Coronary artery (tissue), 2 donors: ENCODE measurements at regions not wholly inside any gene's neighbourhood (a gene's known extent, or its start where the extent isn't known, plus 50 kb on each side); places are given as distances from the start of the nearest gene placed in this dataset.
"Not testable (repeated sequence)": the region's sequence is repeated elsewhere in the genome, so short reads cannot be mapped to it uniquely, and the experiment has no call there.

Experiments
- DNase-seq: peaks from one replicate; pipeline ENCODE4 v3.0.0-alpha.2; 2017; ENCODE audit warnings: low spot score
- H3K27ac ChIP-seq, 2 donors: fragments of 200-600 bp; sonication (generic); one replicate each; pipeline ENCODE4 v1.5.1; 2016 to 2019
- H3K4me3 ChIP-seq: fragments of 200-600 bp; sonication (generic); 2 replicates; pipeline ENCODE4 v1.5.1; 2016; ENCODE audit warnings: mild to moderate bottlenecking, moderate library complexity
- TF ChIP-seq, protein P1 (sequence below): fragments of 200-600 bp; sonication (generic); IDR thresholded peaks from one replicate; pipeline ENCODE4 v1.5.1; 2019; ENCODE audit warnings: antibody characterized with exemption

DNA sequence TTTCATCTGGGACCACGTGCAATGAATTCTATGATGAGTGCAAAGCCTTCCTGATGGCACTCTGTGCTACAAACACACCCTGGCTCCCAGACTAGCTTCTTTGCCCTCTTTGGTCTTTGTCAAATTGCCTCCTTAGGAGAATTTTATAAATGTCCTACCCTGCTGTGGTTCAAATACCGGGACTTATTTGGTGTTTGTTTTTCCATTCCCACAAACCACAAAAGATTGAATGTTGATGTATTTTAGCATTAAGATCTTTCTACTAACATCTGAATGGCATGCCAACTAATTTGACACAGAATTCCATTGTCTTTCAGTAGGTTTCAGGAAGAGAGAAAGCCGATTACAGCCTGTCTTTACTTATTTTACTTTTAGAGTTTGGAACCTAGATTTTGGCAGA is 424.2 kb upstream of the SLC35B3 start:
- H3K27ac ChIP-seq = no peak overlapping the region
- DNase-seq = no peak
- TF ChIP-seq, protein P1, sequence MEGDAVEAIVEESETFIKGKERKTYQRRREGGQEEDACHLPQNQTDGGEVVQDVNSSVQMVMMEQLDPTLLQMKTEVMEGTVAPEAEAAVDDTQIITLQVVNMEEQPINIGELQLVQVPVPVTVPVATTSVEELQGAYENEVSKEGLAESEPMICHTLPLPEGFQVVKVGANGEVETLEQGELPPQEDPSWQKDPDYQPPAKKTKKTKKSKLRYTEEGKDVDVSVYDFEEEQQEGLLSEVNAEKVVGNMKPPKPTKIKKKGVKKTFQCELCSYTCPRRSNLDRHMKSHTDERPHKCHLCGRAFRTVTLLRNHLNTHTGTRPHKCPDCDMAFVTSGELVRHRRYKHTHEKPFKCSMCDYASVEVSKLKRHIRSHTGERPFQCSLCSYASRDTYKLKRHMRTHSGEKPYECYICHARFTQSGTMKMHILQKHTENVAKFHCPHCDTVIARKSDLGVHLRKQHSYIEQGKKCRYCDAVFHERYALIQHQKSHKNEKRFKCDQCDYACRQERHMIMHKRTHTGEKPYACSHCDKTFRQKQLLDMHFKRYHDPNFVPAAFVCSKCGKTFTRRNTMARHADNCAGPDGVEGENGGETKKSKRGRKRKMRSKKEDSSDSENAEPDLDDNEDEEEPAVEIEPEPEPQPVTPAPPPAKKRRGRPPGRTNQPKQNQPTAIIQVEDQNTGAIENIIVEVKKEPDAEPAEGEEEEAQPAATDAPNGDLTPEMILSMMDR = no peak
- no peak overlapping the region for H3K4me3 ChIP-seq

DNA sequence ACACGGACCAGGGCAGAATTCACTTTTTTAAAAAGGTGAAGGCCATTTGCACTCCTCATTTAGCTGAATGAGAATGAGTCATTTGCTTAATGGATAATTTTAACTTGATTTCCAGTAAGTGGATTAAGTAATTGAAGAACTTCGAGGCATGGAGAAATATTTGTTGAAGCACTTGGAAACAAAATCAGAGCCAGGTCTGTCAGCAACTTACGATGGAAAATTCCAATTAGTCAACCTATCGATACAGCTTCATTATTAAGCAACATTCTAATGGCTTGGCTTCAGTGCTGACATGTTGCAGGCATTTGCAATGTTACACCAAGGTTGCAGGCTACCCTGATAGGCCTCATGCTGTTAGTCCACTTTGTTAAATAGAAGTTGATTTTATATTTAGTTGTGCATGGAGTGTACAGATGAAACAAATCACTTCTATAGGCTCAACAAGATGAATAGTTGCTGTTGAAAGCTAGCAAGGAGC is 423.5 kb upstream of the SLC35B3 start:
- no peak for DNase-seq
- TF ChIP-seq, protein P1 = no peak
- no peak overlapping the region for H3K4me3 ChIP-seq
- no peak overlapping the region for H3K27ac ChIP-seq

DNA sequence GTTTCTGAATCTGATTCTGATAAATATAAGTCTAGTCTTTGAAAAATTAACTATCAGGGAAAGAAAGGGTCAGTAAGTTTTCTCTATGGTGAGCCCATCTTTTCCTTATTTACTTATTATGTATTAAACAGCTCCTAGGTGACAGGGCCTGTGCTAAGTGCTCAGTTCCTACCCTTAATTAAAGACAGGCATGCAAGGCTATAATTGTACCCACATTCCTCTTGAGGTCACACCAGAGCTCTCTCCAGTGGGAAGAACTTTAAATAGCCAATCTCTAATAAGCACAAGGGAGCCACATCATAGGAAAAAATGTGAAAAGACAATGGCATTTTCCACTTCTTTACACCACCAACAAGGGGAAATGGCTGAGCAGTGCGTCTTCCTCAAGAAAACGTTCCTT is 421.8 kb upstream of the SLC35B3 start:
- H3K4me3 ChIP-seq = no peak overlapping the region
- no peak overlapping the region for H3K27ac ChIP-seq
- no peak for DNase-seq
- TF ChIP-seq, protein P1 = no peak

DNA sequence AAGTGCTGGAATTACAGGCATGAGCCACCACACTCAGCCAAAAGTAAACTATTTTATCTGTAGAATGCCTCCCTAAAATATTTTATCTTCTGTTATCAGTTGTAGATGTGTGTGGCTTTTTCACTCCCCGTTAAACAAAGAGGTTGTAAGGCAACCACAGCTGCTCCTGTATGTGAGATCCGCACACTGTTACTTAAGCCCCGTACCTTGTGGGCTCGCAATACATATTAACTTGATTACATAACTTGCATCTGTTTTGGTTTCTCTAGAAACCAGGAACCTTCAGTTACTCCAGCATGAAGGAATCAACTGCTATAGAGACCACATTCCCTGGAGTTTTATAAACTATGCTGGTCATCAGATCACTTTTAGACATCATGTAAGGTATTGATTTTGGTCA is 420.1 kb upstream of the SLC35B3 start:
- H3K4me3 ChIP-seq = no peak overlapping the region
- no peak overlapping the region for H3K27ac ChIP-seq
- DNase-seq = no peak
- TF ChIP-seq, protein P1 = no peak

DNA sequence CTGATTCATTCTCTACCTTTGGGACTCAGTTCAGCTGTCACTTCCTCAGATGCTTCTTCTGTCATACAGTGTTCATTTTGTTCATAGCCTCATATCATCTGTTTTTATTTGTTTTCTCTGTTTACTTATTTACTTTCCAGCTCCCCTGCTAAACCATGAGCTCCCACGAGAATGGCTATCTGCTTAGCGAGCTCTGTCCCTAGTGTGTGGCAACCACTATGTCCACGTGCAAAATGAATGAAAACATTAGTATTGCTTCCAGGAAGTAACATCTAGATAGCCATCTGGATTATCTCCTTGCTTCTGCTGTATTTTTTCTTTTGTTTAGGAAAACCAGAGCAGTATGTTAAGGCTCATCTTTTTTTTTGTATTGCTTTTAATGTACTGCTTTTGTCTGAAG is 417.0 kb upstream of the SLC35B3 start:
- Histone ChIP-seq H3K4me3 (no peak overlapping the region), H3K27ac (no peak overlapping the region)
- DNase-seq = no peak
- TF ChIP-seq, protein P1 = no peak

DNA sequence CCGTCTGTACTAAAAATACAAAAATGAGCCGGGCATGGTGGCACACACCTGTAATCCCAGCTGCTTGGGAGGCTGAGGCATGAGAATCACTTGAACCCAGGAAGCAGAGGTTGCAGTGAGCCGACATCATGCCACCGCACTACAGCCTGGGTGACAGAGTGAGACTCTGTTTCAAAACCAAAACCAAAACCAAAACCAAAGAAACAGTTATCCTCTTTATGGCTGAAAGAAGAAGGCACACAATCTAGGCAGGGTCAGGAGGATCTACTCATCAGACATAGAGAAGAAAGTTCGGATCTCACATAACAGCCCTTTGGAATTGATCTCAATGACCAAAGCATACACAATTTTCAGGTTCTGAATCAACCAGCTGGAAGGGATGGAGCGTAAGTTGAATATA is 411.3 kb upstream of the SLC35B3 start:
- H3K27ac ChIP-seq, DNase-seq, H3K4me3 ChIP-seq: not testable (repeated sequence)

DNA sequence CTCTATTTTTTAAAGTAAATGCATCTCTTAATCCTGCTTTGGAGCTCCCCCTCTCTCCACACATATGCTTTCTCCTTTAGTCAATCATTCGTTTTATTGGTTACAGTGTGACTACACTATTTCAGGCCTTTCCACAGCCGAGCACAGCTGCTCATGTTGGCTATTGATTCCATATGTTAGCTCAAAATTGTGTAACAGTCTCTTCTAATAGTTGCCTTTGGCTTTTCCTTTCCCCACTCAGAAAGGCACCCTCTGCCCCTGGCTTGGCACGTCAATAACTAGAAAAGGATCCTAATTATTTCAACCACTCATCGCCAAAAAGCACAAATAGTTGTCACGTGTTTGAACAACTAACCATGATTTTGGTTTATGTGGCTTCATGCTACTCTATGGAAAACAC is 410.3 kb upstream of the SLC35B3 start:
- TF ChIP-seq, protein P1 = no peak
- no peak overlapping the region for H3K27ac ChIP-seq
- no peak overlapping the region for H3K4me3 ChIP-seq
- no peak for DNase-seq

DNA sequence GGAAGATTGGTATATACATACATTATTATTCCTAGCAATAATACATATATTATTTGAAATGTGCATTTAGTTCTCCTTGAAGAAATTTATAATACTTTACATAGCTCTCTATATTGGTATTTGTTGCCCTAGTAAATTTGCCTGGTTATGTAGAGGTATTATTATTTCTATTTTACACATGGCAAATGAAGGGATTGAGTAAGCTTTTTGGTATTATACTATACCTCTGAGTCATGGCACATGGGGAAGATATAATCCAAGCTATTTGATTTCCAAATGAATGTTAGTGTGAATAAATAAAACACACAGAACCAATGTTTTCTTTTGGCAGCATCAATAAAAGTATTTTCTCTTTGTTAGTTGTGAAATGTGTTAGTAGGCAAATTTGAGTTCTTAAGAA is 409.6 kb upstream of the SLC35B3 start:
- TF ChIP-seq, protein P1 = no peak
- Histone ChIP-seq H3K27ac (no peak overlapping the region), H3K4me3 (no peak overlapping the region)
- DNase-seq = no peak
